NB4 (cell line): ENCODE measurements at regions not wholly inside any gene's neighbourhood (a gene's known extent, or its start where the extent isn't known, plus 50 kb on each side); places are given as distances from the start of the nearest gene placed in this dataset.

ENCODE experiments used
- DNase-seq: peaks from one replicate; pipeline ENCODE4 v3.0.0; 2010; ENCODE audit warnings: low read depth
- H3K4me3 ChIP-seq: one replicate; pipeline ENCODE4 v1.5.1; 2011; ENCODE audit warnings: mild to moderate bottlenecking, low read depth, low read length, moderate library complexity
- MYC ChIP-seq: IDR thresholded peaks from 2 replicates; pipeline ENCODE4 v1.6.1; 2011; ENCODE audit warnings: low read depth, low read length
- POLR2A ChIP-seq: IDR thresholded peaks from 2 replicates; pipeline ENCODE4 v1.6.1; 2011; ENCODE audit warnings: mild to moderate bottlenecking; ENCODE audit not compliant: insufficient read length; ENCODE audit errors: extremely low read depth
- TF ChIP-seq, protein P1 (sequence below): IDR thresholded peaks from one replicate; pipeline ENCODE4 v1.5.1; 2012; ENCODE audit warnings: low read depth, low read length
- TF ChIP-seq, protein P2 (sequence below): IDR thresholded peaks from 2 replicates; pipeline ENCODE4 v1.6.1; 2011; ENCODE audit warnings: low read depth, low read length

DNA sequence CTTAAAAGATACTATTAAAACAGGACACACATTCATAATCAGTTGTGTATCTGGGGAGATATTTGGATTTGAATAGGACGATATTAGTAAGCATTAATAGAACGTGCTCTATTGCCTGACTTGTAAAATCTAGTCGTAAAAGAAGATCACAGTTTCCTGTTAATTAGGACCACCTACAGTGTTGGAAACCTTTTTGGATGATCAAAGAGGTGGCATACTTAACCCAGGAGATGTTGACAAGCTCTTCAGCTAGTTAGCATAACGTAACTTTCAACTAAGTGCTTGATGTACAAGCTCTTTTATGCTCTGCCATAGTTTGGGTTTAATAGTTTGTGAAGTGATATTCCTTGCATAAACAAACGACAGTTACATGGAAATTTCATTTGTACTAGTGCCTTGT is 293.3 kb upstream of the NR5A2 start:
- TF ChIP-seq MYC = no peak
- no peak for TF ChIP-seq POLR2A
- TF ChIP-seq, protein P1, sequence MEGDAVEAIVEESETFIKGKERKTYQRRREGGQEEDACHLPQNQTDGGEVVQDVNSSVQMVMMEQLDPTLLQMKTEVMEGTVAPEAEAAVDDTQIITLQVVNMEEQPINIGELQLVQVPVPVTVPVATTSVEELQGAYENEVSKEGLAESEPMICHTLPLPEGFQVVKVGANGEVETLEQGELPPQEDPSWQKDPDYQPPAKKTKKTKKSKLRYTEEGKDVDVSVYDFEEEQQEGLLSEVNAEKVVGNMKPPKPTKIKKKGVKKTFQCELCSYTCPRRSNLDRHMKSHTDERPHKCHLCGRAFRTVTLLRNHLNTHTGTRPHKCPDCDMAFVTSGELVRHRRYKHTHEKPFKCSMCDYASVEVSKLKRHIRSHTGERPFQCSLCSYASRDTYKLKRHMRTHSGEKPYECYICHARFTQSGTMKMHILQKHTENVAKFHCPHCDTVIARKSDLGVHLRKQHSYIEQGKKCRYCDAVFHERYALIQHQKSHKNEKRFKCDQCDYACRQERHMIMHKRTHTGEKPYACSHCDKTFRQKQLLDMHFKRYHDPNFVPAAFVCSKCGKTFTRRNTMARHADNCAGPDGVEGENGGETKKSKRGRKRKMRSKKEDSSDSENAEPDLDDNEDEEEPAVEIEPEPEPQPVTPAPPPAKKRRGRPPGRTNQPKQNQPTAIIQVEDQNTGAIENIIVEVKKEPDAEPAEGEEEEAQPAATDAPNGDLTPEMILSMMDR = no peak
- TF ChIP-seq, protein P2, sequence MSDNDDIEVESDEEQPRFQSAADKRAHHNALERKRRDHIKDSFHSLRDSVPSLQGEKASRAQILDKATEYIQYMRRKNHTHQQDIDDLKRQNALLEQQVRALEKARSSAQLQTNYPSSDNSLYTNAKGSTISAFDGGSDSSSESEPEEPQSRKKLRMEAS = no peak

DNA sequence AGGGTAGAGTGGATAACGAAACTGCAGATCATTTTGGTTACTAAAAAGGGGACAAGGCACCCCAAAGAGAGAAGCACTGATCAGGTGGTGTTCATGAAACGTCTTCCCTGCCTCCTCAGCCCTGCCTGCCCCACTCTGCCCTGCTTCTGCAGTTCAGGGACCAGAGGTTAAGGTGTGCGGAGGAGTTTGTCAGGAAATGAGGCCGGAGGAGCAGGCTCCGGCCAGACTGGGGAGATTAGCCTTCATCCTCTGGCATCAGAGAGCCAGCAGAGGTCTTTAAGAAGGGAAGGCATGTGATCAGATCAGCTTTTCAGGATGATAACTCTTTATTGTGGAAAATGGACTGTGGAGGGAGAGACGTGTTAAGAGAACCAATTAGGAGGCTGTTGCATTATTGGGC is 291.9 kb upstream of the NR5A2 start:
- H3K4me3 ChIP-seq = no peak overlapping the region
- DNase-seq = no peak
- TF ChIP-seq MYC (no peak), POLR2A (no peak)
- TF ChIP-seq, protein P2 = no peak
- TF ChIP-seq, protein P1 = no peak

More for the DNA sequence above, 293.3 kb upstream of the NR5A2 start:
- DNase-seq = no peak
- H3K4me3 ChIP-seq = no peak overlapping the region

DNA sequence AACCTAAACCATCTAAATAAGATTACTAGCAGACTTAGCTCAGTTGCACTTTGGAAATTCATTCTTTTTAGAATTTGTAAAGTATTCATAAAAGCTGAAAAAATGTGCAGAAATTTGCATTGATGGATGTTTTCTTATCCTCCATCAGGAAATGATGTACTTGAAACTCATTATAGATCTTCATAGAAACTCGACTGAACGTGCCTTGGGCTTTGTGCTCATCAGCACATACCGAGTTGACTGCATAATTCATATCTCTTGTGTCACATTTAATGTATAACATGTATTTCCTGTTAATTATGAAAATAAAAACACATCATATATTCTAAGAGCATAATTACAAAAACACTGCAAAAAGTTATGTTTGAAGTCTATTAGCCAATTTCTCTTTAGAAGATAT is 290.9 kb upstream of the NR5A2 start:
- no peak overlapping the region for H3K4me3 ChIP-seq
- DNase-seq = no peak
- TF ChIP-seq, protein P1 = no peak
- TF ChIP-seq, protein P2 = no peak
- TF ChIP-seq MYC = no peak
- TF ChIP-seq POLR2A = no peak

DNA sequence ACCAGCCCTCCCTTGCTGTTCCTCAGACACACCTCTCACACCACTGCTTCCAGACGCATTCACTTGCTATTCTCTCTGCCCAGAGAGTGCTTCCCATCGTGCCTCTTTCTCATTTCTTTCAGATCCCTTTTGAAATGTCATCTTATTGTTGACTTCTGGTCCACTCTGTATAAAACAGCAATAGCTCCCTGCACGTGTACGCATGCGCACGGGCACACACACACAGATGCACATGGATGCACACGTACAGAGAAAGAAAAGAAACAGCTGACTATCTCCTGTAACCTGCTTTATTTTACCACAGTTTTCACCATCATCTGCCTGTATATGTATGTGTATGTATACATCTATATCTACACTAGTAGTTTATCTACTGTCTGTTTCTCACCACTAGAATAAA is 285.9 kb upstream of the NR5A2 start:
- no peak overlapping the region for H3K4me3 ChIP-seq
- TF ChIP-seq MYC = no peak
- TF ChIP-seq POLR2A = no peak
- TF ChIP-seq, protein P2 = no peak
- TF ChIP-seq, protein P1 = no peak
- DNase-seq = no peak

DNA sequence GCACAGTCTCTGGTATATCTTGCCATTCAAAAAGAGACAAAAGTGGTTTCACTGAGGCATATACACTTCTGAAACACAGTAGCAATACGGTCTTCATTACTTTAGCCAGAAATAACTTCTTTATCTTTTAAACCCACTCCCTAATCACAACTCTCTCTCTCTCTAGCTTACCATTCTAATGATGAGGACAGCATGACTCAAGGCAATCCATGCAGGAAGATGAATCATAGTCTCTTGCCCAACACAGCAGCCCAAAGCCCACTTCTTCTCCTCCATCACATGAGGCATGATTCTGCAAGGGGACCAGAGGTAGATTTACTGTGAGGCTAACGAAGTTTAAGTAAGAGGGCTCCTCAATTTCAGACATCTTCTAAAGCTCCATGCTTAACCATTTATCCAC is 285.0 kb upstream of the NR5A2 start:
- DNase-seq = peak; percentile 84
- no peak overlapping the region for H3K4me3 ChIP-seq
- no peak for TF ChIP-seq POLR2A
- peak; percentile 66 for TF ChIP-seq MYC
- TF ChIP-seq, protein P1 = no peak
- TF ChIP-seq, protein P2 = peak; percentile 78
